ENCODE measurements at regions not wholly inside any gene's neighbourhood (a gene's known extent, or its start where the extent isn't known, plus 50 kb on each side); places are given as distances from the start of the nearest gene placed in this dataset.
"Not testable (repeated sequence)": the region's sequence is repeated elsewhere in the genome, so short reads cannot be mapped to it uniquely, and the experiment has no call there.

GRCh38 chrX:82757614-82758013, 750.5 kb upstream of the POU3F4 start:
- no peak for DNase-seq
- no peaks in the 10 kb centered on the region for H3K27me3 ChIP-seq
- 63 to 66% methylated on average over 3 of the region's 3 CpGs for WGBS, 2 donors
- no peaks in the 10 kb centered on the region for H3K36me3 ChIP-seq (ENCODE audit: low read depth, missing control alignments)
- H3K4me1 ChIP-seq = no peaks in the 10 kb centered on the region
- intact Hi-C loops (cut with DNase I; ENCODE audit: low total_unique reads) = no loop called here
- no peak overlapping the region for H3K27ac ChIP-seq
- no peak for TF ChIP-seq CTCF (IDR thresholded peaks at IDR 0.05)
- TF ChIP-seq POLR2A (IDR thresholded peaks at IDR 0.05) = no peak
- H3K9me3 ChIP-seq = no peaks in the 10 kb centered on the region
- H3K4me3 ChIP-seq = no peak overlapping the region

GRCh38 chrX:82764521-82764920, 743.6 kb upstream of the POU3F4 start:
- WGBS, 2 donors = 64 to 78% methylated on average over 2 of the region's 2 CpGs
- H3K4me3 ChIP-seq = no peak overlapping the region
- DNase-seq = no peak

GRCh38 chrX:82765811-82766210, 742.3 kb upstream of the POU3F4 start:
- no peak for DNase-seq
- no peak overlapping the region for H3K27ac ChIP-seq
- H3K4me1 ChIP-seq = no peaks in the 10 kb centered on the region
- no peaks in the 10 kb centered on the region for H3K36me3 ChIP-seq (ENCODE audit: low read depth, missing control alignments)
- H3K4me3 ChIP-seq = no peak overlapping the region
- WGBS, 2 donors = 84 to 100% methylated on average over 1 of the region's 1 CpG
- H3K9me3 ChIP-seq = no peaks in the 10 kb centered on the region
- intact Hi-C loops (cut with DNase I; ENCODE audit: low total_unique reads) = no loop called here
- TF ChIP-seq POLR2A (IDR thresholded peaks at IDR 0.05) = no peak
- TF ChIP-seq CTCF (IDR thresholded peaks at IDR 0.05) = no peak
- no peaks in the 10 kb centered on the region for H3K27me3 ChIP-seq

More at GRCh38 chrX:82764521-82764920, 743.6 kb upstream of the POU3F4 start:
- no peaks in the 10 kb centered on the region for H3K27me3 ChIP-seq
- no peaks in the 10 kb centered on the region for H3K9me3 ChIP-seq
- H3K4me1 ChIP-seq = no peaks in the 10 kb centered on the region
- TF ChIP-seq CTCF (IDR thresholded peaks at IDR 0.05) (no peak), POLR2A (IDR thresholded peaks at IDR 0.05) (no peak)
- no peak overlapping the region for H3K27ac ChIP-seq
- H3K36me3 ChIP-seq (ENCODE audit: low read depth, missing control alignments) = no peaks in the 10 kb centered on the region
- intact Hi-C loops (cut with DNase I; ENCODE audit: low total_unique reads) = no loop called here

GRCh38 chrX:82775426-82775825, 732.7 kb upstream of the POU3F4 start:
- no peaks in the 10 kb centered on the region for H3K27me3 ChIP-seq
- H3K4me1 ChIP-seq = no peaks in the 10 kb centered on the region
- DNase-seq = no peak
- TF ChIP-seq CTCF (IDR thresholded peaks at IDR 0.05) (no peak), POLR2A (IDR thresholded peaks at IDR 0.05) (no peak)
- H3K27ac ChIP-seq = no peak overlapping the region
- H3K9me3 ChIP-seq = no peaks in the 10 kb centered on the region
- H3K4me3 ChIP-seq = no peak overlapping the region
- WGBS, 2 donors = 0 to 64% methylated on average over 1 to 3 of the region's 3 CpGs
- intact Hi-C loops (cut with DNase I; ENCODE audit: low total_unique reads) = no loop called here
- H3K36me3 ChIP-seq (ENCODE audit: low read depth, missing control alignments) = no peaks in the 10 kb centered on the region

- Histone ChIP-seq H3K27me3 (no peaks in the 10 kb centered on the region), H3K27ac (no peak overlapping the region), H3K4me3 (no peak overlapping the region), H3K9me3 (no peaks in the 10 kb centered on the region), H3K36me3 (ENCODE audit: low read depth, missing control alignments) (no peaks in the 10 kb centered on the region), H3K4me1 (no peaks in the 10 kb centered on the region)
- no peak for DNase-seq
- 61 to 75% methylated on average over 3 to 4 of the region's 4 CpGs for WGBS, 2 donors
- intact Hi-C loops (cut with DNase I; ENCODE audit: low total_unique reads) = no loop called here
- TF ChIP-seq POLR2A (IDR thresholded peaks at IDR 0.05) (no peak), CTCF (IDR thresholded peaks at IDR 0.05) (no peak)
Measured at GRCh38 chrX:82782014-82782413, 726.1 kb upstream of the POU3F4 start.

GRCh38 chrX:82812902-82813301, 695.2 kb upstream of the POU3F4 start:
- H3K4me1 ChIP-seq; H3K9me3 ChIP-seq; H3K27ac ChIP-seq; H3K36me3 ChIP-seq (ENCODE audit: low read depth, missing control alignments); intact Hi-C loops (cut with DNase I; ENCODE audit: low total_unique reads); H3K27me3 ChIP-seq; DNase-seq; H3K4me3 ChIP-seq: not testable (repeated sequence)
- 80 to 84% methylated on average over 5 of the region's 5 CpGs for WGBS, 2 donors

All from testis (tissue), 2 donors.